Activated CD8-positive, alpha-beta T cell treated with anti-CD3 and anti-CD28 coated beads for 36 hours (primary cell): ENCODE measurements at regions not wholly inside any gene's neighbourhood (a gene's known extent, or its start where the extent isn't known, plus 50 kb on each side); places are given as distances from the start of the nearest gene placed in this dataset.

ENCODE experiments used
- ATAC-seq: fragments of 200-7000 bp; cut with Tn5 transposase; one replicate; pipeline ENCODE4 v1.10.0; 2021; ENCODE audit warnings: mild to moderate bottlenecking, moderate library complexity
- CTCF ChIA-PET: fragments of 350-600 bp; sonication (Branson Sonifier 250); formaldehyde crosslinking; loops from one replicate; lab custom pipeline; 2021; ENCODE audit warnings: antibody characterized with exemption; lab: Charles Lee
- POLR2A ChIA-PET: fragments of 350-600 bp; sonication (Branson Sonifier 250); formaldehyde crosslinking; loops from one replicate; lab custom pipeline; 2021; ENCODE audit warnings: antibody characterized with exemption; lab: Charles Lee
- DNase-seq: peaks from one replicate; pipeline ENCODE4 v3.0.0-alpha.2; 2020
- H3K27ac Mint-ChIP-seq: one replicate; pipeline ENCODE4 v1.8.0; 2021; ENCODE audit warnings: mild to moderate bottlenecking, mixed read lengths
- H3K27me3 Mint-ChIP-seq: one replicate; pipeline ENCODE4 v1.8.0; 2021; ENCODE audit warnings: mixed read lengths
- H3K36me3 Mint-ChIP-seq: one replicate; pipeline ENCODE4 v1.8.0; 2021; ENCODE audit warnings: low read depth, mixed read lengths
- H3K4me1 Mint-ChIP-seq: one replicate; pipeline ENCODE4 v1.8.0; 2021; ENCODE audit warnings: low read depth, mixed read lengths
- H3K4me3 Mint-ChIP-seq: one replicate; pipeline ENCODE4 v1.8.0; 2021; ENCODE audit warnings: mild to moderate bottlenecking, moderate library complexity, mixed read lengths
- H3K9me3 Mint-ChIP-seq: one replicate; pipeline ENCODE4 v1.8.0; 2021; ENCODE audit warnings: mixed read lengths
- intact Hi-C: fragments of 100-400 bp; cut with micrococcal nuclease; formaldehyde crosslinking; loops from one replicate; pipeline ENCODE4 v1.10.0; 2022
- TF ChIP-seq, protein P1 (sequence below): fragments of 200-600 bp; IDR thresholded peaks from one replicate; pipeline ENCODE4 v1.8.0; 2022; ENCODE audit warnings: antibody characterized with exemption, mild to moderate bottlenecking

DNA sequence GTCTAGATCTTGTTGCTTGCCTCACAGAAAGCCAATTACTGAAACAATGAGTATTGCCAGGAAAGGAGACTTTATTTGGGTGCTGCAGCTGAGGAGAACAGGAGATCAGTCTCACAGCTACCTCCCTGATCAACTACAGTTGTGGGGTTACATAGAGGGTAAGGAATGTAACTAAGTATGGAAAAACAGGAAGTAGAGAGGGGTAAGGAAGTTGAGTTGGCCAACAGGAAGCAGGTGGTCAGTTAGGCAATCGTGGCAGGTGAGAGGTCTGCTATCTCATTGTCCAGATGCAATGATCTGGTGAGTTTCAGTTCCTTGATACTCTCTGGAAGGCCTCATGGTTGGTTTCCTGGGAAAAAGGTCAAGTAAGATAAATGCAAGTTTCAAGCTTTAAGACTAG is 333.1 kb upstream of the GOT2 start:
- TF ChIP-seq, protein P1, sequence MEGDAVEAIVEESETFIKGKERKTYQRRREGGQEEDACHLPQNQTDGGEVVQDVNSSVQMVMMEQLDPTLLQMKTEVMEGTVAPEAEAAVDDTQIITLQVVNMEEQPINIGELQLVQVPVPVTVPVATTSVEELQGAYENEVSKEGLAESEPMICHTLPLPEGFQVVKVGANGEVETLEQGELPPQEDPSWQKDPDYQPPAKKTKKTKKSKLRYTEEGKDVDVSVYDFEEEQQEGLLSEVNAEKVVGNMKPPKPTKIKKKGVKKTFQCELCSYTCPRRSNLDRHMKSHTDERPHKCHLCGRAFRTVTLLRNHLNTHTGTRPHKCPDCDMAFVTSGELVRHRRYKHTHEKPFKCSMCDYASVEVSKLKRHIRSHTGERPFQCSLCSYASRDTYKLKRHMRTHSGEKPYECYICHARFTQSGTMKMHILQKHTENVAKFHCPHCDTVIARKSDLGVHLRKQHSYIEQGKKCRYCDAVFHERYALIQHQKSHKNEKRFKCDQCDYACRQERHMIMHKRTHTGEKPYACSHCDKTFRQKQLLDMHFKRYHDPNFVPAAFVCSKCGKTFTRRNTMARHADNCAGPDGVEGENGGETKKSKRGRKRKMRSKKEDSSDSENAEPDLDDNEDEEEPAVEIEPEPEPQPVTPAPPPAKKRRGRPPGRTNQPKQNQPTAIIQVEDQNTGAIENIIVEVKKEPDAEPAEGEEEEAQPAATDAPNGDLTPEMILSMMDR, result no peak
- no peak overlapping the region for H3K4me3 Mint-ChIP-seq
- intact Hi-C loops, result no loop called here
- ATAC-seq (no peak), DNase-seq (no peak)
- CTCF ChIA-PET, result no interaction called here
- no peaks in the 10 kb centered on the region for H3K4me1 Mint-ChIP-seq
- H3K27ac Mint-ChIP-seq, result no peak overlapping the region
- H3K27me3 Mint-ChIP-seq, result no peaks in the 10 kb centered on the region
- no peaks in the 10 kb centered on the region for H3K36me3 Mint-ChIP-seq
- H3K9me3 Mint-ChIP-seq, result no peaks in the 10 kb centered on the region
- POLR2A ChIA-PET, result no interaction called here

DNA sequence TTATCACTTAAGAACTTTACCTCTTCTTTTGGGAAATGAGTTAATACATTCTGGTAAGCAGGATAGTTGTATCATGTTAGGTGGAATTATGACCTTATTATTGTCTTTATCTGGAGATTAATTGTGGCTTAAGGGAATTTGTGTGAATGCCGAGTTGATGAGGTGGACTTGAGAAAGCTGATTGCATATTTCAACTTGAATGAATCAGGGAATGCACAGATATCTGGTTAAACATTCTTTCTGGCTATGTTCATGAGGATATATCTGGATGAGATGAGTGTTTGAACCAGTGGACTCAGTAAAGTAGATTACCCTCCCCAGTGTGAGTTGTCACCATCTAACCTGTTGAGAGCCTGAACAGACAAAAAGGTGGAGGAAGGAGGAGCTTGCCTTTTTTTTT is 326.1 kb upstream of the GOT2 start:
- no peaks in the 10 kb centered on the region for H3K36me3 Mint-ChIP-seq
- no peaks in the 10 kb centered on the region for H3K4me1 Mint-ChIP-seq
- ChIA-PET POLR2A (no interaction called here), CTCF (no interaction called here)
- DNase-seq (no peak), ATAC-seq (no peak)
- H3K9me3 Mint-ChIP-seq, result no peaks in the 10 kb centered on the region
- no peak overlapping the region for H3K27ac Mint-ChIP-seq
- no peaks in the 10 kb centered on the region for H3K27me3 Mint-ChIP-seq
- TF ChIP-seq, protein P1, result no peak
- no peak overlapping the region for H3K4me3 Mint-ChIP-seq
- intact Hi-C loops, result no loop called here

DNA sequence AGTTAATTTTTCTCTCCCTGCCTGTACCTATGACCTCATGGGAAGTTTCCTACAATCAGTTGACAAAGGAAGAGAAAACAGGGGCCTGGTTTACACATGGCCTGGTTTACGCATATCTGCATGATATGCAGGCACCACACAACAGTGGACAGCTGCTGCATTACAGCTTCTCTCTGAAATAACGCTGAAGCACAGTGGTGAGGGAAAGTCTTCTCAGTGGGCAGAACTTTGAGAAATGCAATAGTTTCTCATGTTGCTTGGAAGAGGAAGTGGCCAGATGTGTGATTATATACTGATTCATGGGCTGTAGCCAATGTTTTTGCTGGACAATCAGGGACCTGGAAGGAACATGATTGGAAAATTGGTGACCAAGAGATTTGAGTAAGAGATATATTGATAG is 324.1 kb upstream of the GOT2 start:
- DNase-seq (no peak), ATAC-seq (no peak)
- POLR2A ChIA-PET, result no interaction called here
- CTCF ChIA-PET, result no interaction called here
- Mint-ChIP-seq H3K27me3 (no peaks in the 10 kb centered on the region), H3K9me3 (no peaks in the 10 kb centered on the region), H3K27ac (no peak overlapping the region), H3K36me3 (no peaks in the 10 kb centered on the region), H3K4me1 (no peaks in the 10 kb centered on the region), H3K4me3 (no peak overlapping the region)
- intact Hi-C loops, result no loop called here
- TF ChIP-seq, protein P1, result no peak

DNA sequence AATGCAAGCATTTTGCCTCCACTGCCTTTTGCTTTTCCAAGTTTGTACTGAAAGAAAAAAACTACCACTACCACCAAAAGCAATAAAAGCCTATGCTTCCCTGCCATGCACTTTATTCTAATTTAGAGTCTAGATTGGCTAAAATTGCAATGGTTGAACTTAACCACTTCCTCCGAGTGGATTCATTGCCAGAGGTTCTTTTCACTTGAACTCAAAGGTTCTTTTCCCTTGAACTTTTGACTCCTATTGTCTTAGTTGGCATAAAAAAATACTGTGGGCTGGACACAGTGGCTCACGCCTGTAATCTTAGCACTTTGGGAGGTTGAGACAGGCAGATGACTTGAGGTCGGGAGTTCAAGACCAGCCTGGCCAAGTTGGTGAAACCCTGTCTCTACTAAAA is 319.8 kb upstream of the GOT2 start:
- DNase-seq, result no peak
- TF ChIP-seq, protein P1, result no peak
- ChIA-PET CTCF (no interaction called here), POLR2A (no interaction called here)
- Mint-ChIP-seq H3K27me3 (no peaks in the 10 kb centered on the region), H3K4me3 (no peak overlapping the region), H3K27ac (no peak overlapping the region), H3K36me3 (no peaks in the 10 kb centered on the region), H3K9me3 (no peaks in the 10 kb centered on the region), H3K4me1 (no peaks in the 10 kb centered on the region)
- intact Hi-C loops, result no loop called here
- no peak for ATAC-seq

DNA sequence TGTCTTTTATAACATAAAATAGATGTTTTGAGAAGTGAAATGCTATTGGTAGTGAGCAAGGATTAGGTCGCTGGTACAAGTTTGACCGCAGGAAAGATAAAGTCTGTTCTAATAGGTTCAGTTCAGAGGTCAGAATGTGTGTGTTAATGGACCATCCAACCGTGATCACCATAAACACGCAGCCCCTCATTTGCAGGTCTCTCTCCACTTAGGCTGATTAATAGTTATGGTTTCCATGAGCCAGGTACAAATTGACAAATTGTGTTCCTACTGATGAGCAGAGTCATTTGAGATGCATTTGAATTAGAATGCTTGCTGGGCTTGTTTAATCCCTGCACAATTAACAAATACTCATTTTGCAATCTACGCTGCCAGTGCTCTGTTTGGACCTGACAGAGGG is 318.1 kb upstream of the GOT2 start:
- TF ChIP-seq, protein P1, result no peak
- no peak for DNase-seq
- ChIA-PET POLR2A (no interaction called here), CTCF (no interaction called here)
- H3K4me1 Mint-ChIP-seq, result no peaks in the 10 kb centered on the region
- no peaks in the 10 kb centered on the region for H3K9me3 Mint-ChIP-seq
- no peak for ATAC-seq
- H3K36me3 Mint-ChIP-seq, result no peaks in the 10 kb centered on the region
- H3K27ac Mint-ChIP-seq, result no peak overlapping the region
- intact Hi-C loops, result no loop called here
- no peak overlapping the region for H3K4me3 Mint-ChIP-seq
- no peaks in the 10 kb centered on the region for H3K27me3 Mint-ChIP-seq
